Activated naive CD4-positive, alpha-beta T cell (primary cell): ENCODE measurements at regions not wholly inside any gene's neighbourhood (a gene's known extent, or its start where the extent isn't known, plus 50 kb on each side); places are given as distances from the start of the nearest gene placed in this dataset.
"Not testable (repeated sequence)": the region's sequence is repeated elsewhere in the genome, so short reads cannot be mapped to it uniquely, and the experiment has no call there.

Experiments
- DNase-seq, 4 experiments: peaks; one replicate each; lab custom pipeline; 2025; lab: John Stamatoyannopoulos, UW

- no peak for DNase-seq
Measured at GRCh38 chr2:176424746-176425145, 155.5 kb downstream of the MTX2 start.

- no peak for DNase-seq
Measured at GRCh38 chr2:176427549-176427948, 158.3 kb downstream of the MTX2 start.

- DNase-seq = not testable (repeated sequence)
Measured at GRCh38 chr2:176428944-176429469, 159.8 kb downstream of the MTX2 start.

- no peak for DNase-seq
Measured at GRCh38 chr2:176432434-176432833, 163.2 kb downstream of the MTX2 start.

- no peak for DNase-seq
Measured at GRCh38 chr2:176435729-176436128, 166.5 kb downstream of the MTX2 start.

- no peak for DNase-seq
Measured at GRCh38 chr2:176443946-176444345, 174.7 kb downstream of the MTX2 start.

- DNase-seq = no peak
Measured at GRCh38 chr2:176445956-176446355, 176.7 kb downstream of the MTX2 start.

- DNase-seq = no peak
Measured at GRCh38 chr2:176446718-176447414, 177.6 kb downstream of the MTX2 start.

GRCh38 chr2:176447616-176448015 is 178.4 kb downstream of the MTX2 start:
- no peak for DNase-seq

GRCh38 chr2:176449852-176450251 is 180.6 kb downstream of the MTX2 start:
- no peak for DNase-seq

GRCh38 chr2:176453784-176454183 is 184.5 kb downstream of the MTX2 start:
- no peak for DNase-seq

GRCh38 chr2:176454893-176455815 is 185.9 kb downstream of the MTX2 start:
- peak; percentile 54 to 91 (median 74) for DNase-seq

GRCh38 chr2:176455816-176456291 is 186.6 kb downstream of the MTX2 start:
- DNase-seq = no peak

- no peak for DNase-seq
Measured at GRCh38 chr2:176457481-176457880, 188.2 kb downstream of the MTX2 start.

- DNase-seq = no peak
Measured at GRCh38 chr2:176461098-176461808, 192.0 kb downstream of the MTX2 start.

GRCh38 chr2:176461809-176462670 is 192.8 kb downstream of the MTX2 start:
- DNase-seq = no peak

GRCh38 chr2:176463546-176463945 is 194.3 kb downstream of the MTX2 start:
- no peak for DNase-seq

- DNase-seq = no peak
Measured at GRCh38 chr2:176464886-176465564, 195.8 kb downstream of the MTX2 start.

- no peak for DNase-seq
Measured at GRCh38 chr2:176466918-176467452, 197.7 kb downstream of the MTX2 start.

GRCh38 chr2:176467595-176467994 is 198.4 kb downstream of the MTX2 start:
- DNase-seq = no peak
